GM12891 (cell line): ENCODE measurements at regions not wholly inside any gene's neighbourhood (a gene's known extent, or its start where the extent isn't known, plus 50 kb on each side); places are given as distances from the start of the nearest gene placed in this dataset.

ENCODE experiments used
- POLR2A ChIP-seq: IDR thresholded peaks from 2 replicates; pipeline ENCODE4 v1.6.1; 2011; ENCODE audit warnings: low read depth, low read length, control low read depth
- POLR2AphosphoS5 ChIP-seq: IDR thresholded peaks from 2 replicates; pipeline ENCODE4 v1.6.1; 2011; ENCODE audit warnings: low read depth, low read length, control low read depth
- POU2F2 ChIP-seq: IDR thresholded peaks from 2 replicates; pipeline ENCODE4 v1.6.1; 2011; ENCODE audit warnings: low read depth, mild to moderate bottlenecking, control low read depth, low read length, moderate library complexity
- SPI1 ChIP-seq: IDR thresholded peaks from 2 replicates; pipeline ENCODE4 v1.6.1; 2011; ENCODE audit warnings: low read depth, low read length, control low read depth
- TAF1 ChIP-seq: IDR thresholded peaks from 2 replicates; pipeline ENCODE4 v1.6.1; 2011; ENCODE audit warnings: low read depth, low read length, control low read depth

DNA sequence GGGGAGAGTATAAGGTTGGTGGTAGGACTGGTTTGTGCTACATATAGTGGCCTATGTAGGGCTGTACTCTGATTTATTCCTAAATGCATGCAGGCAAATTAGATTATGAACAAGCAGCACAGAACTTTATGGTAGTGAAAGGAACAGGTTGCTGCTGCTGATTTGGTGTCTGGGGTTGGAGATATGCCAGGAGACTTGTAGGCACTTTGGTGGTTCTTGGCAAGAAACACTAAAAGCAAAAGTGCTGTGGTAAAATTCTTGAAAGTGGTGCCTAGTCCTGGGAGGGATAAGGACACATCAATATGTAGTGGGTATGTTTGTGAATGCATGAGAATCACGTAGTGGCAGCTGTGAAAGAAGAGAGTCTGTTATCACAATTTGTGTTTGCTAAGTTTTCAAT, 2126.0 kb downstream of the TP53TG3F start:
- no peak for TF ChIP-seq POU2F2
- no peak for TF ChIP-seq POLR2AphosphoS5
- TF ChIP-seq POLR2A, result no peak
- no peak for TF ChIP-seq TAF1
- TF ChIP-seq SPI1, result no peak
